Stromal cell of bone marrow (primary cell): ENCODE measurements at regions not wholly inside any gene's neighbourhood (a gene's known extent, or its start where the extent isn't known, plus 50 kb on each side); places are given as distances from the start of the nearest gene placed in this dataset.
"Not testable (repeated sequence)": the region's sequence is repeated elsewhere in the genome, so short reads cannot be mapped to it uniquely, and the experiment has no call there.

ENCODE experiments used
- DNase-seq: peaks from one replicate; pipeline ENCODE4 v3.0.0-alpha.2; 2012; ENCODE audit warnings: low read depth

- DNase-seq = no peak
These were observed 305.5 kb upstream of the ISX start for GRCh38 chr22:34760276-34761008.

- no peak for DNase-seq
These were observed 304.8 kb upstream of the ISX start for GRCh38 chr22:34761111-34761510.

- DNase-seq = no peak
These were observed 302.5 kb upstream of the ISX start for GRCh38 chr22:34763496-34763895.

GRCh38 chr22:34765115-34765514, 300.8 kb upstream of the ISX start:
- no peak for DNase-seq

GRCh38 chr22:34769361-34769760, 296.6 kb upstream of the ISX start:
- no peak for DNase-seq

GRCh38 chr22:34776817-34777216, 289.1 kb upstream of the ISX start:
- no peak for DNase-seq

- DNase-seq = no peak
These were observed 284.3 kb upstream of the ISX start for GRCh38 chr22:34781681-34782080.

- DNase-seq = no peak
These were observed 282.5 kb upstream of the ISX start for GRCh38 chr22:34783436-34783835.

GRCh38 chr22:34784056-34784455, 281.9 kb upstream of the ISX start:
- DNase-seq = no peak

GRCh38 chr22:34797826-34798225, 268.1 kb upstream of the ISX start:
- no peak for DNase-seq

- DNase-seq = no peak
These were observed 267.4 kb upstream of the ISX start for GRCh38 chr22:34798605-34799004.

- DNase-seq = peak; percentile 37
These were observed 265.5 kb upstream of the ISX start for GRCh38 chr22:34800260-34800980.

GRCh38 chr22:34801221-34801620, 264.7 kb upstream of the ISX start:
- no peak for DNase-seq

GRCh38 chr22:34804091-34804490, 261.9 kb upstream of the ISX start:
- no peak for DNase-seq

GRCh38 chr22:34804604-34805003, 261.4 kb upstream of the ISX start:
- DNase-seq = no peak

GRCh38 chr22:34805771-34806170, 260.2 kb upstream of the ISX start:
- no peak for DNase-seq

- DNase-seq = no peak
These were observed 257.3 kb upstream of the ISX start for GRCh38 chr22:34808618-34809017.

GRCh38 chr22:34812631-34813030, 253.3 kb upstream of the ISX start:
- DNase-seq = peak; percentile 5

- DNase-seq = no peak
These were observed 251.5 kb upstream of the ISX start for GRCh38 chr22:34814260-34815025.

- DNase-seq = no peak
These were observed 236.5 kb upstream of the ISX start for GRCh38 chr22:34829485-34829884.

- DNase-seq = no peak
These were observed 231.9 kb upstream of the ISX start for GRCh38 chr22:34834059-34834458.

- DNase-seq = not testable (repeated sequence)
These were observed 231.4 kb upstream of the ISX start for GRCh38 chr22:34834541-34834940.

GRCh38 chr22:34841331-34841771, 224.6 kb upstream of the ISX start:
- DNase-seq = no peak
